GM12874 (cell line): ENCODE measurements at regions not wholly inside any gene's neighbourhood (a gene's known extent, or its start where the extent isn't known, plus 50 kb on each side); places are given as distances from the start of the nearest gene placed in this dataset.

ENCODE experiments used
- CTCF ChIP-seq: IDR thresholded peaks from 2 replicates; pipeline ENCODE4 v1.5.1; 2011; ENCODE audit warnings: low read depth, mild to moderate bottlenecking, control low read depth, low read length, moderate library complexity; ENCODE audit not compliant: insufficient read depth

- no peak for TF ChIP-seq CTCF
These were observed 372.6 kb downstream of the QKI start for GRCh38 chr6:163786995-163787671.

- no peak for TF ChIP-seq CTCF
These were observed 368.0 kb downstream of the QKI start for GRCh38 chr6:163782436-163783003.

GRCh38 chr6:163780994-163781393 is 366.5 kb downstream of the QKI start:
- no peak for TF ChIP-seq CTCF

- no peak for TF ChIP-seq CTCF
These were observed 365.3 kb downstream of the QKI start for GRCh38 chr6:163779727-163780284.

- TF ChIP-seq CTCF, result no peak
These were observed 363.2 kb downstream of the QKI start for GRCh38 chr6:163777716-163778115.

GRCh38 chr6:163776906-163777686 is 362.6 kb downstream of the QKI start:
- no peak for TF ChIP-seq CTCF

GRCh38 chr6:163776196-163776905 is 361.8 kb downstream of the QKI start:
- no peak for TF ChIP-seq CTCF
